Breast epithelium (tissue), 4 donors: ENCODE measurements at regions not wholly inside any gene's neighbourhood (a gene's known extent, or its start where the extent isn't known, plus 50 kb on each side); places are given as distances from the start of the nearest gene placed in this dataset.

Experiments used
- DNase-seq, 2 donors: peaks; one replicate each; pipeline ENCODE4 v3.0.0-alpha.2; 2019; ENCODE audit warnings: low spot score in 2 of 2
- H3K27ac ChIP-seq, 2 donors: fragments of 200-600 bp; sonication (generic) in 1 of 2; one replicate each; pipeline ENCODE4 v1.5.1; 2016 to 2019; ENCODE audit warnings: mild to moderate bottlenecking in 1 of 2
- H3K27me3 ChIP-seq, 2 donors: fragments of 200-600 bp; sonication (generic) in 1 of 2; one replicate each; pipeline versions ENCODE4 v1.5.1 to v1.6.0; 2017 to 2019; ENCODE audit warnings: control low read depth in 1 of 2, mild to moderate bottlenecking in 1 of 2
- H3K36me3 ChIP-seq: fragments of 200-600 bp; one replicate; pipeline ENCODE4 v1.5.1; 2019
- H3K4me1 ChIP-seq, 2 donors: fragments of 200-600 bp; sonication (generic); one replicate each; pipeline ENCODE4 v1.5.1; 2016 to 2019; ENCODE audit warnings: control low read depth in 1 of 2
- H3K4me3 ChIP-seq, 3 donors: fragments of 200-600 bp; sonication (generic); 1 replicate in 2 of 3; 2 replicates in 1 of 3; pipeline ENCODE4 v1.5.1; 2016 to 2019; ENCODE audit warnings: mild to moderate bottlenecking in 3 of 3, moderate library complexity in 2 of 3
- H3K9me3 ChIP-seq, 2 donors: fragments of 200-600 bp; sonication (generic) in 1 of 2; one replicate each; pipeline ENCODE4 v1.5.1; 2016 to 2019; ENCODE audit warnings: control low read depth in 1 of 2
- POLR2A ChIP-seq: fragments of 450-650 bp; IDR thresholded peaks from one replicate; pipeline ENCODE4 v1.6.1; 2016; ENCODE audit warnings: antibody characterized with exemption, mild to moderate bottlenecking, moderate library complexity
- POLR2AphosphoS5 ChIP-seq, 3 donors: sonication (generic); formaldehyde crosslinking; IDR thresholded peaks; one replicate each; pipeline ENCODE4 v1.6.1; 2017; ENCODE audit warnings: antibody characterized with exemption in 3 of 3
- intact Hi-C: fragments of 100-400 bp; cut with DNase I; formaldehyde crosslinking; loops from one replicate; pipeline ENCODE4 v1.15.1; 2023; ENCODE audit warnings: low total_unique reads
- TF ChIP-seq, protein P1 (sequence below), 3 donors: fragments of 450-650 bp; IDR thresholded peaks; one replicate each; pipeline ENCODE4 v1.5.1; 2016 to 2017; ENCODE audit warnings: antibody characterized with exemption in 3 of 3, mild to moderate bottlenecking in 3 of 3, moderate library complexity in 3 of 3

DNA sequence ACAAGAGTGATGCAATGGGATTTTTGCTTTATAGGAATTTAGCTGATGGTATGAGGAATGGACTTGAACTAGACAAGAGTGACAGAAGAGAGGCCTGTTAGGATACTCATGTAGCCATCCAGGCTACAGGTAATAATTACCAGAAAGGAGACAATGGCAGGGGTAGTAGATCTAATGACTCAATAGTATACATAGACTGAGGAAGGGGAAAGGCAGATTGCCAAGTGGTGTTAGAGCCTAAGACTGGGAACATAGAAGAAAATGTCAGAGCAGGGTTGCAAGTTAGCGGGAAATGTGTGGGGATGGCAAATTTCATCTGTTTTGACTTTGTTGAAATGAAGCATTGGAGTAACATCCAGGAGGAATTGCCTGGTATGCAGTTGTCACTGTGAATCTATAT is 295.6 kb downstream of the UTRN start:
- no peak for DNase-seq
- no peak overlapping the region for H3K4me3 ChIP-seq
- intact Hi-C loops: no loop called here
- H3K27ac ChIP-seq: no peak overlapping the region
- H3K27me3 ChIP-seq: no peaks in the 10 kb centered on the region
- no peaks in the 10 kb centered on the region for H3K4me1 ChIP-seq
- H3K36me3 ChIP-seq: peaks cover 4% of the 10 kb centered on the region
- TF ChIP-seq POLR2A (no peak), POLR2AphosphoS5 (IDR thresholded peaks at IDR 0.05) (no peak)
- TF ChIP-seq, protein P1, sequence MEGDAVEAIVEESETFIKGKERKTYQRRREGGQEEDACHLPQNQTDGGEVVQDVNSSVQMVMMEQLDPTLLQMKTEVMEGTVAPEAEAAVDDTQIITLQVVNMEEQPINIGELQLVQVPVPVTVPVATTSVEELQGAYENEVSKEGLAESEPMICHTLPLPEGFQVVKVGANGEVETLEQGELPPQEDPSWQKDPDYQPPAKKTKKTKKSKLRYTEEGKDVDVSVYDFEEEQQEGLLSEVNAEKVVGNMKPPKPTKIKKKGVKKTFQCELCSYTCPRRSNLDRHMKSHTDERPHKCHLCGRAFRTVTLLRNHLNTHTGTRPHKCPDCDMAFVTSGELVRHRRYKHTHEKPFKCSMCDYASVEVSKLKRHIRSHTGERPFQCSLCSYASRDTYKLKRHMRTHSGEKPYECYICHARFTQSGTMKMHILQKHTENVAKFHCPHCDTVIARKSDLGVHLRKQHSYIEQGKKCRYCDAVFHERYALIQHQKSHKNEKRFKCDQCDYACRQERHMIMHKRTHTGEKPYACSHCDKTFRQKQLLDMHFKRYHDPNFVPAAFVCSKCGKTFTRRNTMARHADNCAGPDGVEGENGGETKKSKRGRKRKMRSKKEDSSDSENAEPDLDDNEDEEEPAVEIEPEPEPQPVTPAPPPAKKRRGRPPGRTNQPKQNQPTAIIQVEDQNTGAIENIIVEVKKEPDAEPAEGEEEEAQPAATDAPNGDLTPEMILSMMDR (IDR thresholded peaks at IDR 0.05): no peak
- no peaks in the 10 kb centered on the region for H3K9me3 ChIP-seq

DNA sequence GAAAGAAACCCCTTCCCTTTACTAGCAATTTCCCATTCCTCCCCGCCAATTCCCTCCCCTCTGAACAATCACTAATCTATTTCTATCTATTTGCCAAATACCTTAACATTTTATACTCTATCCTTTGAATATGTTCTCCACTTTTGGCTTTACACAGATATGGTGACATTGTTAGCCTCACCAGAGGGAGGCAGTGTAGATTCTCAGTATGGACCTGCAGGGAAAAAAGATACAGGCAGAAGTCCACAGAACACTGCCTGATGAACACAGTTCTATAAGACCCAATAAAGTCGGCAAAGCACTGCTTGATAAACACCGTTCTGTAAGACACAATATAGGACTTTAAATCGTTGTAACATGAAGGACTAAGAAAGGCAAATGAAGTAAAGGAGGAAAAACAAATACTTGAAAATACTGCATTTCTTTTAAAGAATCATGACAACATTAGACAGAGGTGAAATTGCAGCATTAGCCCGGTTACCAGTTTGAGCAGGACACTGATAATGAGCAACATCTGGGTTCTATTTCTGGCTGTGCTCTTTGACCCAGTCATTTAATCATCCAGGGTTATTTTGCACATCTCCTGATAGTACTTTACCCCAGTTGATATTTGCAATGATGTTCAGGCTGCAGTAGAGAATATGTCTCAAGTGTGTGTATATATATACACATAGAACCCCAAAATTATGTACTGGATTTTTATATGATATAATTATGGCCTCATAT is 296.8 kb downstream of the UTRN start:
- Histone ChIP-seq H3K27ac (peak overlapping the region in 1 of 2 donors; percentile 19), H3K9me3 (no peaks in the 10 kb centered on the region), H3K4me3 (no peak overlapping the region), H3K36me3 (no peaks in the 10 kb centered on the region), H3K27me3 (no peaks in the 10 kb centered on the region), H3K4me1 (no peaks in the 10 kb centered on the region)
- DNase-seq: no peak
- intact Hi-C loops: no loop called here
- no peak for TF ChIP-seq POLR2AphosphoS5 (IDR thresholded peaks at IDR 0.05)
- TF ChIP-seq, protein P1 (IDR thresholded peaks at IDR 0.05): peak; percentile 24 to 46 (median 46)

DNA sequence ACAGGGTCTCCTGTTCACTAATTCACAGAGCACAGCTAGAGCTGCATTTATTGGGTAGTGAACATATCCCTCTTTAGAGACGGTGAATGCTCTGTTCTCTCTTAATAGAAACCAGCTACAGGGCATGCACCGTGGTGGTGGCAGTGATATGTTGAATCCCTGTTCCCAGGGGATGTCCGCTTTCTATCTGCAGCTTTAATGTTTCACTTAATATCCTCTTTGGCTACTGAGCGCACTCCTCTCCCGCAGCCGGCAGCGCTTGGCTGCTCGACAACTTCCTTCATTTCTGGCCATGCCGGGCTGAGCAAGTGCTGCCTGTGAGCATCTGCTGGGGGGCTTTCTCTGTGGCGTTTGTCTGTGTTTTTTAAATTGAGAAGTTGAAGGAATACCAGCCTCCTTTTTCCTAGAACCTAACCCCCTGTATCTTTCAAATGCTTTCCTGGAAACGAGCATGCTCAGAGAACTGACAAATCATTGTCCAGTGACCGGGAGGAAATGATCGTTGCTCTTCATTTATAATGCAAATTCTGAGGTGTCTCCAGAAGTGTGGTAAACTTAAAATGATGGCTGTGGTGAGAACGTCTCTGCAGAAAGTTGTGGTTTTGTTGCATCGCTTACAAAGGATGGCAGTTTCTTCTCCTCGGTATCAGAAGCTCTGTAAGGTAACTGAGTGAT is 297.9 kb downstream of the UTRN start:
- peak in 1 of 2 donors; percentile 32 for DNase-seq
- no peaks in the 10 kb centered on the region for H3K4me1 ChIP-seq
- TF ChIP-seq POLR2A (no peak), POLR2AphosphoS5 (IDR thresholded peaks at IDR 0.05) (no peak)
- TF ChIP-seq, protein P1 (IDR thresholded peaks at IDR 0.05): no peak
- H3K9me3 ChIP-seq: no peaks in the 10 kb centered on the region
- intact Hi-C loops: no loop called here
- peak overlapping the region in 1 of 2 donors; percentile 23 for H3K27ac ChIP-seq
- H3K4me3 ChIP-seq: peak overlapping the region in 2 of 3 donors; percentile 23 to 32
- no peaks in the 10 kb centered on the region for H3K27me3 ChIP-seq
- no peaks in the 10 kb centered on the region for H3K36me3 ChIP-seq

DNA sequence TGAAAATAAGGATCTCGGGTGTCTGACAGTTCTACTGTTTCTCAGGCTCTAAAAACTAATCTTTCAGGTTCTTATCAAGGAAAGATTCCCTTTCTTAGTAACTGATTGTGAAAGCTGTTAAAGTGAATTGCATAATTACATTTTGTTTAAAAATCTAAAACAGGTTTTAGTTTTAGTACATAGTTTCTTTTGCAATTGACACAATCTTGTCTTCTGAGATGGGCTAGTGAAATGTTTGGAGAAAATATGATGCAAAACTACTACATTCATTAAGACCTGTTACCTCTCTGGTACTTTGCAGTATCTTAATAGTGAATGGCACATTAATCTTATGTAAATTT is 298.4 kb downstream of the UTRN start:
- no peak overlapping the region for H3K27ac ChIP-seq
- H3K36me3 ChIP-seq: no peaks in the 10 kb centered on the region
- no peak for DNase-seq
- TF ChIP-seq, protein P1 (IDR thresholded peaks at IDR 0.05): no peak
- TF ChIP-seq POLR2AphosphoS5 (IDR thresholded peaks at IDR 0.05) (no peak), POLR2A (no peak)
- H3K4me1 ChIP-seq: no peaks in the 10 kb centered on the region
- no peaks in the 10 kb centered on the region for H3K9me3 ChIP-seq
- intact Hi-C loops: no loop called here
- H3K4me3 ChIP-seq: peak overlapping the region in 2 of 3 donors; percentile 23 to 32
- H3K27me3 ChIP-seq: no peaks in the 10 kb centered on the region

DNA sequence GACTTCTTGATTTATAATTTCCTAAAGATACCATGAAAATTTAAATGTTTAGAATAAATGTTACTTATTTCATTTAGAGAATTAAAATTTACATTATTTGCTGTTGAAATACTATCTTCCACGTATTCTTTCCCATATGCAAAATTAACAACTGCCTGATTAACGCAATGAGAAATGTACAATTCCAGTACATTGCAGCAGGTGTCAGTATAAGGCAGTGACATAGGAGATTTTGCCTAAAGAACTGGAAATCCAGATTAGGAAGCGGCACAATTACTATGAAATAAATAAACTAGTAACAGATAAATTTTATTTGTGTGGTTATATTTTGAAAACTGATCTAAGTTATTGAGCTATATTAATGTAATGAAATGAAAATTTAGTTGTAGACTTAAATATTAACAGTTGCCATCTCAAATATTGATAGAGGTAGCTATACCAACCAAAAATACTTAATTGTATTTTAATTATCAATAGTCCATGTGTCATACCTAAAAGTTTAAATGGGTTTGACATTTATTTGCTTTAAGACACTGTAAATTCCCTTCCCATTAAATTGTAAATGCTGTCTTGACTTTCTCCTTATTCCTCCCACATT is 300.2 kb downstream of the UTRN start:
- H3K27ac ChIP-seq: no peak overlapping the region
- TF ChIP-seq POLR2AphosphoS5 (IDR thresholded peaks at IDR 0.05) (no peak), POLR2A (no peak)
- TF ChIP-seq, protein P1 (IDR thresholded peaks at IDR 0.05): peak; percentile 60 to 84 (median 64)
- H3K9me3 ChIP-seq: no peaks in the 10 kb centered on the region
- no peak for DNase-seq
- no peaks in the 10 kb centered on the region for H3K4me1 ChIP-seq
- H3K36me3 ChIP-seq: no peaks in the 10 kb centered on the region
- intact Hi-C loops: no loop called here
- H3K27me3 ChIP-seq: no peaks in the 10 kb centered on the region
- H3K4me3 ChIP-seq: no peak overlapping the region
